CD4-positive, alpha-beta T cell treated with Interleukin-17A for 1 hour (primary cell): ENCODE measurements at regions not wholly inside any gene's neighbourhood (a gene's known extent, or its start where the extent isn't known, plus 50 kb on each side); places are given as distances from the start of the nearest gene placed in this dataset.

Source experiments
- DNase-seq: peaks from one replicate; pipeline ENCODE4 v3.0.0-alpha.2; 2020

DNA sequence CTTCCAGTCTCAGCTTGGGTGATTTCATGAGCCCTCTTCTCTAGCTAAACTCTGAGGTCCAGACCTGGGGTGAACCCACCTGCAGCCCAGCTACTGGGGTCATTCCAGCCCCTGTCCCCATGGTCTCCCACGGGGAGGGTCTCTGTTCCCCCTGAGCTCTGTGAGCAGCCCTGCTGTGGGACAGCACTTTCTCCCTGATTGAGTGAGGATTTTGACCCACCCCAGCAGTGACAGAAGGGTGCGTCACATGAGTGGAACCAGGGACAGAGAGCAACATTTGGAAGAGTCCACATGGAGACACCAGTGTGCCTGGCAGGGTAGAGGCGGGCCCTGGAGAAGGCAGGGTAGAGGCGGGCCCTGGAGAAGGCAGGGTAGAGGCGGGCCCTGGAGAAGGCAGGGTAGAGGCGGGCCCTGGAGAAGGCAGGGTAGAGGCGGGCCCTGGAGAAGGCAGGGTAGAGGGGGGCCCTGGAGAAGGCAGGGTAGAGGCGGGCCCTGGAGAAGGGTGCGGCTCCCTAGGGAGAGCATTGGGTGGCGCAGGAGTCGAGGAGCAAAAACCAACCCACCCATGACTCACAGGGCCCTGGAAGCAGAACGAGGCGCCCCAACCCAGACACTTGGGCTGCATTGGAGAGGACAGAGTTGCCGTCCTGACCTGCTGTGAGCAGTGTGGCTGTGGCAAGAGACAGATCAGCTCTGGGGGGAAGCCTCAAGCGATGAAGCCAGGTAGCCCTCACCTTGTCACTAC, 227.7 kb upstream of the B3GAT1 start:
- DNase-seq: no peak

GRCh38 chr11:134638796-134639430, 226.9 kb upstream of the B3GAT1 start:
- no peak for DNase-seq

- no peak for DNase-seq
Observed at GRCh38 chr11:134637091-134638015, 225.3 kb upstream of the B3GAT1 start.

DNA sequence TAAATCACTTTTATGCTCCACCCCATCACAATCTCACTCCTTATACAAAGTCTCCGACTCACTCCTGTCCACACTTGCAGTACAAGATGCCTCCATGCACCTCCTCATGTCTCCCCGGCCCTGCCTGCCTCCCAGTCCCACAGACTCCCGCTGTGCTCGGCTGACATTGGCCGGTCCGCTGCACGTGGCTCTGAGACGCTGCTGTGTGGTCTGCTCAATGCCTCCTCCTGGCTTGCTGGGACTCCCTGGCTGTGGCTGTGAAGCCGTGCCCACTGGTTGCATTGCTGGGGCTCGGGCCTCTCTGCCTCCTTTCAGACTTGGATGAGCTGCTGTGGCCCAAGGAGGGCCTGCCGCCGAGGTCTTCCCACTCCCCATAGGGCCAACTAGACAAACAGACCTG, 224.0 kb upstream of the B3GAT1 start:
- DNase-seq: no peak

DNA sequence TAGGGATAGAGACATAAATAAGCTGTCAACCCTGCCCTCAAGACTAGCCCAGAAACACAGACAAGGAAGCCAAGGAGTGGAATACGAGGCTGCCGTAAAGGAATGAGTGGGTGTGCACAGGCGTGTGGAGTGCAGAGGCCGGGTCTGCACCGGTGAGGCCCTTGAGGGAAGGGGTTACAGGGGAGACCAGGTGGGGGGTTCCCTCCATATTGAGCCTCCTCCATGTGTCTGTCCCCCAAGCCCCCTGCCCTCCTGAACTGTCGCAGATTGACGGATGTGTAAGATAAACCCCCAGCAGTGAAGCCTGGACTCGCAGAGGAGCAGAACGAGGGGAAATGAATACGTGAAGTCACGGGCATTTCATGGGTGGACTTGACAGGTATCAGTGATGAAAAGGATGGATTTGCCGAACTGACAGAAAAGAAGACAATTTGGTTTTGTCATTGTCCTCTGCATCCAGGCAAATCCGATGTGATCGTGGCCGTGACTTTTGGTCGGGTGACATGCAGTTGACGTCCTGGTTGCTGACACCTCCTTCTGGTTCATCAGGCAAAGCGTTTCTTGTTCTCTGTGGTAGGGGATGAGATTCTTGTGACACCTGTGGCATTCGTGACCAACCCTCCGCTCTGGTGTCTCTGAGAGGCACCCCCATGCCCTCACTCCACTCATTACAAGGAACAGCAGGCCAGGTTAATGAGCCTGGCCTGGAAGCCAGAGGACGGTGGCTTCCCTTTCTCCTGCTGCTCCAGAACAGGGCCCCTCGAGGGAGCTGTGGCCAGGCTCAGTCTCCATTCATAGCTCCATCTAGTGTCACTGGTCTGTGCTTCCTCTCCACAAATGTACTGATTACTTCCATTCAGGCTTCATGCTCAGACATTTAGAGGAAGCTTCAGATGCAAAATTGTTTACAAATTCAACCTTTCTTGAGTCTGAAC, 223.1 kb upstream of the B3GAT1 start:
- no peak for DNase-seq

GRCh38 chr11:134633276-134633675, 221.2 kb upstream of the B3GAT1 start:
- no peak for DNase-seq

GRCh38 chr11:134632347-134633119, 220.5 kb upstream of the B3GAT1 start:
- no peak for DNase-seq

DNA sequence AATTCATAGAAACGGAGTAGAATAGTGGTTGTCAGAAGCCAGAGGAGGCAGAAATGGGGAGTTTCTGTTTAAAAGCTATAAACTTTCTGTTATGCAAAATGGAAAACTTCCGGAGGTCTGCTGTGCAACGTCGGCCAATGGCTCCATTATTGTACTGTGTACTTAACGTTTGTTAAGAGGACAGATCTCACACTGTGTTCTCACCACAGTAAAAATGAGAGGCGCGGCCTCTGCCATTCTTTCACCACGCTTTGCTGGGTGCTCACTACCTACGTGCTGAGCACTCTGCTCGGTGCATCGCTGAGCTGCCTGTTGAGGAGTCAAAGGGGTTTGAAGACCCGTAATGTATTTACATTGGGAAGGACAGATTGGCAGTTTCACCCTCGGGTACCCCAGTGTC, 218.8 kb upstream of the B3GAT1 start:
- no peak for DNase-seq

DNA sequence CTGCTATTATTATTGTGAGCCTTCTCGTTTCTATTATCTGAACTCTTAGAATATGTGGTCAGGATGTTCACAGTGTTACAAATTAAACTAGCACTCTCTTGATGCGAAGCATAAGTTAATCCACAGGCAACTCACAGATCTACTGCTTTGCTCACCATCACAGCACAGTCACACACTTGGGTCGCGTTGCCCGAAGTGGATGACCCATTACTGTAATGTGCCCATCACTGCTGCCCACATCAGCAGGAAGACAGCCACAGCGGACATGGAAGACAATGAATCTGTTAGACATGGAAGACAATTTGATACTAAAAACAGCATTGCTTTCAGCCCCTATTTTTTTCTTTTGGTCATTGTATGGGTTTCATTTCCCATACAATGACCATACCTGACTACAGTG, 216.4 kb upstream of the B3GAT1 start:
- DNase-seq: no peak

DNA sequence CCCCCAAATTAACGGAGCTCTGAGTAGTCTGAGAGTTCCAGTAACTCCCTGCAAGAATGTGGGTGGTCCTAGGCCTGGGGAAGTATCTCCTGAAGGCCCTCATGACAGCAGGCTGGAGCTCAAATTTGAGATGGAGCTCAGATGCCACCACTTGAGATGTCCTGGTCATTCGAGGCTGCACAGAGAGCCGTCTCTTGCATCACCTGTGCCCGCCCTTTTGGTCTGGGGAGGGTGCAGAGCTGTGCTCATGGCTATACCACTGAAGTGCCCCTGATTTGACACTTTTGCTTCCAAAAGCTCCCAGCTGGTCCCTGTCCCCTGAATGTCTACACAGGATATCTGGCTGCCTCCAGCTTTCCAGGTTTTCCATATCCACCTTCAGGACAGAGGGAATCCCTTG, 214.0 kb upstream of the B3GAT1 start:
- no peak for DNase-seq

- DNase-seq: no peak
Observed at GRCh38 chr11:134625631-134626030, 213.6 kb upstream of the B3GAT1 start.

DNA sequence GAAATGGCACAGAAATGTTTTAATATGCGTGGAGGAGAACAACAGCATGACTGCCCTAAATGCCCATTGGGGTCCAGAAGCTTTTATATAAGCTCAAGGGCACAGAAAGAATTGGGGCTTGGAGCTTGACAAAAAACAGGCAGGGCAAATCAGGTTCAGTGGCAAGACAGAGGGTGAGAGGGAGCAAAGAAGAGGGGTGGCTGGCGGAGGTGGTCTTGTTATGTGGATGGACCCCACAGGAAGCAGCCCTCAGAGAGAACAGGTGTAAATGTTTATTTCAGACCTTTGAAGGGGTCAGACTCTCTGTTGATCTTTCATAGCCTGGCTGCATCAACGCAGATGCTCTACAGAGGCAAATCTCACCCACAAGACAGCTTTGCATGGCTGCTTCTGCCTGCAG, 213.1 kb upstream of the B3GAT1 start:
- no peak for DNase-seq

GRCh38 chr11:134624166-134624920, 212.3 kb upstream of the B3GAT1 start:
- DNase-seq: no peak

- no peak for DNase-seq
Observed at GRCh38 chr11:134623711-134624110, 211.7 kb upstream of the B3GAT1 start.

- no peak for DNase-seq
Observed at GRCh38 chr11:134622458-134622857, 210.4 kb upstream of the B3GAT1 start.

GRCh38 chr11:134617360-134617759, 205.3 kb upstream of the B3GAT1 start:
- no peak for DNase-seq

GRCh38 chr11:134616038-134616437, 204.0 kb upstream of the B3GAT1 start:
- DNase-seq: no peak

DNA sequence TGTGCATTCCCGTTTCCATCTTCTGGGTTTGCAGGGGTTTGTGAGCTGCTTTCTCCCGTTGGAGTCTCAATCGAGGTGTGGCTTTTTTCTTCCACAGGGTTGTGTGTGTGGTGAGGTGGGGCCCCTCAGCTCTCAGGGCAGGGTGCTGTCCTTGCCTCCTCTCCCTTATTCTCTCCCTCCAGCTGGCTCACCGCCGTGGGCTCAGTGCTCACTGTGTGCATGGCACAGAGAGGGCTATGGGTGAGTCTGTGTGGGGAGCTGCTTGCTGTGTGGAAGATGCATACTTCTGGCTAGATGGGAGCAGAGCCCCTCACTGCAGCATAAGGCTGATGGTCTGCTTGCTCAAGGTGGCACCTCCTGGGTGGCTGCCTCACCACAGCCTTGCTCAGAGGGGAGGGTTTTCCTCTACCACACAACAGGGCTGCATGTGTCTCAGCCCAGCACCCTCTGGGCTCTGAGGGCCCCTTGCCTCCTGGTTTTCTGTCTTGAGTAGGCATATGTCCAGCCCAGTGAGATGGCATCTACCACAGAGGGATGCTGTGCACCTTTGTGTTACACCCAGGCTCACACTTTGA, 203.1 kb upstream of the B3GAT1 start:
- no peak for DNase-seq

GRCh38 chr11:134614141-134614540, 202.1 kb upstream of the B3GAT1 start:
- DNase-seq: no peak

- no peak for DNase-seq
Observed at GRCh38 chr11:134613646-134614045, 201.6 kb upstream of the B3GAT1 start.
